NCI-H187 treated with DMSO at 0.1 percent for 48 hours (cell line): ENCODE measurements at regions not wholly inside any gene's neighbourhood (a gene's known extent, or its start where the extent isn't known, plus 50 kb on each side); places are given as distances from the start of the nearest gene placed in this dataset.

Experiments
- DNase-seq: peaks from one replicate; lab custom pipeline; 2025; lab: John Stamatoyannopoulos, UW

DNA sequence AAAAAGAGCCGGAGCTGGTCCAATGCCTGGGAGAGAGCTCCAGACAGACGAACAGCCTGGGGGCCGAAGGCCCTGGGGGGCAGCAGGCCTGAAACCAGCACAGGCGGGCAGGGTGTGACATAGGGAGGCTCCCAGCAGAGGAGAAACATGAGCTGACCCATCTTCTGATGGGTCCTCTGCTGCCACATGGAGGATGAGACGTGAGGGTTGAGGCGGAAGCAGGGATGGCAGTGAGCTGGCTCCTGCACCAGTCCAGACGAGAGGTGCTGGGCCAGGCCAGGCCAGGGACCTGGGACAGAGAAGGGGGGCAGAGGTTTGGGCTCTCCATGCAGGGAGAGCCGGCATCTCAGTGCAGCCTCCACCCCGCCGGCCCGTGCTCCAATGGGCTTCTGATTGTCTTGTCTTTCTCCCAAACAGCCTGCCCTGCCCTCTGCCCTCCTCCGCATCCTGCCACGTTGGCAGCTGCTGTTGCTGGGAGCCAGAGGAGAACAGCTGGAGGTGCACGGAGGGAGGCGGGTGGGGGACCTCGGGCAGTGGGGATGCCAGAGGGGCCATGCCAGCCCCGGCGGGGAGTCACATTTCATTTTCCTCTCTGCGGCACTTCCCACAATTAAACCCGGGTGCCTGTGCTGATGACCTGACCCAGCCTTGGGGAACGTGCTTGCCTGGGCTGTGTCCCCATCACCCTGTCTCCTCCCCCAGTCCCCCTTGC, 139.1 kb upstream of the GSE1 start:
- DNase-seq: no peak

GRCh38 chr16:85474621-85475217, 138.4 kb upstream of the GSE1 start:
- DNase-seq: no peak

- no peak for DNase-seq
Observed at GRCh38 chr16:85475233-85475632, 137.9 kb upstream of the GSE1 start.

GRCh38 chr16:85475691-85476300, 137.3 kb upstream of the GSE1 start:
- no peak for DNase-seq

GRCh38 chr16:85476389-85476788, 136.7 kb upstream of the GSE1 start:
- no peak for DNase-seq

DNA sequence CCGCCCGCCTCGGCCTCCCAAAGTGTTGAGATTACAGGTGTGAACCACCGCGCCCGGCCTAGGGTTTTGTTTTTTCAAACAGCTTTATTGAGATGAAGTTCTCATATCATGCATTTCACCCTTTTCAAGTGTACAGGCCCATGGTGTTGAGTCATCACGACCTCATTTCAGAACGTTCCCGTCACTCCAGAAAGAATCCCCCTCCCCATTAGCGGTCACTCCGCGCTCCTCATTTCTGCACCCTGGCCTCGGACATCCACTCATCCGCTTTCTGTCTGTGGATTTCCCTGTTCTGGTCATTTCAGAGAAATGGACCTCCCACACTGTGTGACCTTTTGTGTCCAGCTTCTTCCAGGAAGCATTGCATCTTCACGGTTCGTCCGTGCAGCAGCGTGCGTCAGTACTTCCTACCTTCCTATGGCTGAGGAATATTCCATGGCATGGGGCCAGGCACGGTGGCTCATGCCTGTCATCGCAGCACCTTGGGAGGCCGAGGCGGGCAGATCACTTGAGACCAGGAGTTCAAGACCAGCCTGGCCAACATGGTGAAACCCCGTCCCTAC, 135.2 kb upstream of the GSE1 start:
- no peak for DNase-seq

GRCh38 chr16:85479972-85480726, 133.0 kb upstream of the GSE1 start:
- no peak for DNase-seq

DNA sequence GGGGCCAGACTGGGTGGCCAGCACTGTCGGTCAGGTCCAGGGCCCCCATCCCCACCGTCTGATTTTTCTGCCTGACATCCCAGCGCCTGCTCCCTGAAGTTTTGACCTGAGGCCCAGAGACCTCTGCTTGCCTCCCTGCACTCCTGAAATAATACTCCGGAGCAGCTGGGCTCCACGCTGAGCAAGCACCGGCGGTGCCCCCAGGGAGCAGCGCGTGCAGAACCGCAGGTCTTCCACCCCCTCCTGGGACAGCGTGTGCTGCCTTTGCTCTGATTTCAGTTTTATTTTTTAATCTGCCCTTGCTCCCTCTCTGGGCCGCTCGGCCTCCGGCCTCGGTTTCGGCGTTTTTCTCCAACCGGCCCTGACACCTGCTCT, 132.4 kb upstream of the GSE1 start:
- DNase-seq: no peak

- no peak for DNase-seq
Observed at GRCh38 chr16:85481206-85481605, 131.9 kb upstream of the GSE1 start.

DNA sequence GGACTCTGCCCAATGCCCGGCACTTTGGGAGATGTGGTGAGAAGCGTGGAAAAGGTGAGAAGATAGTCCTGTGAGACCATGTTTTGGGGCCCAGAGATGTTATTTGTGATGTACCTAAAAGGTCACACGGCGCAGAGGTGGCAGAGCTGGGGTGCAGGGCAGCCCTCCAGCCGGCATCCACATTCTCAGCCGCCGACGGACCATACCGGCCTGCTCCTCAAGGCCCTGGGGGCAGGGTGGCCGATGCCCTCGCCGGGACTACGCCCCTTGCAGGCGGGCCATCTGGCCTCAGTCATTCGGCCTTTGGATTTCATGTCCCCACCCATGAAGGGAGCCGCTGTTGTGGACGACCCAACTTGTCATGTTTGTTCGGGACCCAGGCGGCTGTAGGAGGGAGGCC, 131.4 kb upstream of the GSE1 start:
- no peak for DNase-seq

GRCh38 chr16:85483424-85483823, 129.7 kb upstream of the GSE1 start:
- DNase-seq: peak; percentile 49

- DNase-seq: peak; percentile 66
Observed at GRCh38 chr16:85484347-85485300, 128.5 kb upstream of the GSE1 start.

- DNase-seq: peak; percentile 12
Observed at GRCh38 chr16:85485379-85485778, 127.7 kb upstream of the GSE1 start.

DNA sequence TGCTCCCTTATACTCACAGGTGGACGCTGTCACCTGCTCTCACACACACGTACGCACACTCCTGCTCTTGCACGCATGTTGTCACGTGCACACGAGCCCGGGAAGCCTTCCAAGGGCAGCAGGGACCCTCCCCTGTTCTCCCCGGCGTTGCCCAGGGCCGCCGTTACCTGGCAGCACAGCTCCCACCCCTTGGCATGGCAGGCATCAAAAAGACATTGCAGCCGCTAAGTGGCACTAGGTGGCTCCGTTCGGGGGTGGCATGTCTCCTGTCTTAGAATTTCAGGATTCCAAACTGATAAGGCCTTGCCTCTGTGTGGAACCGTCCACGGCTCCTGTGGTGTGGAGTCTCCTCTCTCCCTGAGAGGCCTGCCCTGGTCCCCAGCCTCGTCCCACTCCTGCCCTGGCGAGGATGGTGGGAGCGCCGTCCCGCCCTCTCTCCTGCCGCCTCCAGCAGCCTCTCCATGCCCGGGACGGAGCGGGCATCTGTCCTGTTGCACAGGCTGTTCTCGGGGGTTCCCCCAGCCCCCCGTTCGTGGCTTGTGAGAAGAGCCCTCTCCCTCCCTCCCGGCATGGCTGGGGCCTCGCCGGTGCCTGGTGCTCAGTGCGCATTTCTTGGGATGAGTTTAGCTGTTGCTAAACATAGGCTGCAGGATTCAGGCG, 126.7 kb upstream of the GSE1 start:
- DNase-seq: no peak

- DNase-seq: no peak
Observed at GRCh38 chr16:85488414-85488813, 124.7 kb upstream of the GSE1 start.

DNA sequence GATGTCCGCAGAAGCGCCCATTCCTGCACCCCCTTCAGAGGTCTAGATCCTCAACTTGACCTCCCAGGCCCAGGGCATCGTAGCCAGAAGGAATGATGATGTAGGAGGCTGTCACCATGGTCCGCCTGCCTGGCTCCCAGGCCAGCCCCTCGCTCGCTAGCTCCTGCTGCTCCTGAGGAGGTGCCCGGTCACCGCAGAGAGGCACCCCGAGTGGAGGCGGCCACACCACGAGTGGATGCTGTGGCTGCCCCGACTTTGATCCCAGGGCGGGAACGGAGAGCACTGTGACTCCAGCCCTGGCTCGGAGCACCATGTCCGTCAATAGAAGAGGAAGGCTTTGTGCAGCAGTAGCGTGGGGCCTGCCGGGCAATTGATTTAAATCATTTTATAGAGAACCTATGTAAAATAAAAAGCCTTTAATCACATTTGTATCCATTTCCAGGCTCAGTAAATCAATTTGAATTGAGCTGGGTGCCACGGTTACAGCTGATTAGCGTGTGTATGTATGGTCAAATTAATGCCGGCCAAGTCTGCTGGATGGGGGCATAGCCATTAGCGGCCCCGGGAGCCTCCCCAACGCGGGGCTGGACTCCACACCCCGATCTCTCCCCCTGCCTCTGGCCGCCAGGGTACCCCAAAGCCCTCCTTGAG, 122.6 kb upstream of the GSE1 start:
- no peak for DNase-seq

- no peak for DNase-seq
Observed at GRCh38 chr16:85491058-85491771, 121.9 kb upstream of the GSE1 start.

DNA sequence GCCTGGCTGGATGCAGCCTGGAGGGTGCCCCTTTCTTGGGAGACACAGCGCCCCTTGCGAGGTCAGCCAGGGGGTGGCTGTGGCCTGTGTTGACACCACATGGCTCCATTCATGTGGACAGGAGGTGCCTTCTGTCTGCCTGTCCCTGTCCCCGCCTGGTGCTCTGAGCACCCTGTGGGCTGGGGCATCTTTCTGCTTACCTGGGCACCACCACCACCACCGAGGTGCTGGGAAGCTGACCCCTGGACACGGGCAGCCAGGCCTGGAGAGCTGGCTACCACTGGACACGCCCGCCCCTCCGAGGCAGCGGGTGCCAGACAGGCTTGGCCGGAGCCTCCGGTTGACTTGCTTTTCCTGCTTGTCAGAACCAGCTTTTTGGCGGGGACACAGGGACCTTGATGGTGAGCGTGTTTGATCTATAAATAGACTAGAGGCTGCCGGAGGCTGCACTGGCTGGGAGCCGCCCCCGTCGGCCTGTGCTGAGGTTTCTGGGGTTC, 121.3 kb upstream of the GSE1 start:
- DNase-seq: no peak

DNA sequence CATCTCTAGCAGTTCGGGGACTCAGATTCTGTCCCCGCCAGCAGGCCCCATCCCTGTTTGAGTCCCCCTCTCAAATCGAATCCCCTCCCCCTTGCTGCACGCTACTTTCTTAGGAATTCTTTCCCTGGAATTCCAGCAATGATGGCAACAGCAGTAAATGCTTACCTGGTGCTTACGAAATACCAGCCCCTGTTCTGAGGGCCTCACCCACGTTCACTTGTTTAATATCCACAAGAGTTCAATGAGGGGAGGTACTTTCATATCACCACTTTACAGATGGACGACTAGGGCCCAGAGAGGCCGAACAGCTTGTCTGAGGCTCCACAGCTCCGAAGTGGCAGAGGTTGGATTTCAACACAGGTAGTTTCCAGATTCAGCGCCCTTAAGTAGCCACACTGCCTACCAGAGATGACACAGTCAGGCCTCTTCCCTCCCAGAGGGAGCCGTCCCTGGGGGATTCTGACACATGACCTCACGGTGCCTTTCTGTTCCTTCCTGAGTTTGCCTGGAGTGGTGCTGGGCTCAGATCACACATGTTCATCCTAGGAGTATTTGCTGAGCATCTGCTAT, 120.7 kb upstream of the GSE1 start:
- DNase-seq: no peak
